IMR-90 (cell line): ENCODE measurements at regions not wholly inside any gene's neighbourhood (a gene's known extent, or its start where the extent isn't known, plus 50 kb on each side); places are given as distances from the start of the nearest gene placed in this dataset.

Experiments
- CTCF ChIP-seq: conservative IDR thresholded peaks from 2 replicates; pipeline ENCODE4 v1.5.1; 2012; ENCODE audit warnings: mild to moderate bottlenecking, low read depth, low read length, improper control_type of control experiment
- MAFK ChIP-seq: IDR thresholded peaks from 2 replicates; pipeline ENCODE4 v1.6.1; 2012; ENCODE audit warnings: low read depth, low read length, improper control_type of control experiment
- SMC3 ChIP-seq: fragments of 150-350 bp; IDR thresholded peaks from 2 replicates; pipeline ENCODE4 v1.6.1; 2016; ENCODE audit warnings: low read depth, mild to moderate bottlenecking, antibody characterized with exemption, low read length, moderate library complexity

GRCh38 chr2:17272170-17272569 lies 246.1 kb downstream of the RAD51AP2 start:
- TF ChIP-seq SMC3 = no peak
- no peak for TF ChIP-seq MAFK
- TF ChIP-seq CTCF = no peak
